C4-2B (cell line): ENCODE measurements at regions not wholly inside any gene's neighbourhood (a gene's known extent, or its start where the extent isn't known, plus 50 kb on each side); places are given as distances from the start of the nearest gene placed in this dataset.

Experiments used
- H3K27ac ChIP-seq: fragments of 450-650 bp; 2 replicates; pipeline ENCODE4 v1.5.1; 2017
- ZFX ChIP-seq: fragments of 450-650 bp; IDR thresholded peaks from 2 replicates; pipeline ENCODE4 v1.6.1; 2017
- TF ChIP-seq, protein P1 (sequence below): fragments of 450-650 bp; conservative IDR thresholded peaks from 2 replicates; pipeline ENCODE4 v1.5.1; 2017; ENCODE audit warnings: mild to moderate bottlenecking

DNA sequence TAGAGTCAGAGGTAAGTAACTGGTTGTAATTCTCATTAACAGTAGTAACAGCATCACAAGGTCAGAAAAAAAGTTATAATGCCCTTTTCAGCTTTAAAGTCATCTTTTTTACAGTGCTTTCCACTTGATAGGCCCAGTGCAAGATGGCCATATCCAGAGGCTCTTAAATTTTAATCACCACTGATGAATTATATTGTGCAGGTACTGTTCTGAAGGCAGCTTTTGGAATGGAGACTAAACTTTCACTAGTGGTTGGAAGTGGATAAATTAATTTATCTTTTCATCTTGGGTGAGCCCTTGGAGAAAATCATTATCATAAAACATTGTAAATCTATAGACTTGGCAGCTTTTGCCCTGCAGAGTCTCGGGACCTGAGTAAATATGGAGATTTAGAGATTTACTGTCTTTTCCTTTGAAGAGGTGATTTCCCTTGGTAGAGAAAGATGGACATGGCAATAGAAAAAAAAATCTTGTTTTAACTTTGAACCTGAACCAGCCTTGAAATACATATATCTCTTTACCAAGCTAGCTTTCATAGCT is 969.1 kb upstream of the NOVA1 start:
- H3K27ac ChIP-seq = no peak overlapping the region
- TF ChIP-seq, protein P1, sequence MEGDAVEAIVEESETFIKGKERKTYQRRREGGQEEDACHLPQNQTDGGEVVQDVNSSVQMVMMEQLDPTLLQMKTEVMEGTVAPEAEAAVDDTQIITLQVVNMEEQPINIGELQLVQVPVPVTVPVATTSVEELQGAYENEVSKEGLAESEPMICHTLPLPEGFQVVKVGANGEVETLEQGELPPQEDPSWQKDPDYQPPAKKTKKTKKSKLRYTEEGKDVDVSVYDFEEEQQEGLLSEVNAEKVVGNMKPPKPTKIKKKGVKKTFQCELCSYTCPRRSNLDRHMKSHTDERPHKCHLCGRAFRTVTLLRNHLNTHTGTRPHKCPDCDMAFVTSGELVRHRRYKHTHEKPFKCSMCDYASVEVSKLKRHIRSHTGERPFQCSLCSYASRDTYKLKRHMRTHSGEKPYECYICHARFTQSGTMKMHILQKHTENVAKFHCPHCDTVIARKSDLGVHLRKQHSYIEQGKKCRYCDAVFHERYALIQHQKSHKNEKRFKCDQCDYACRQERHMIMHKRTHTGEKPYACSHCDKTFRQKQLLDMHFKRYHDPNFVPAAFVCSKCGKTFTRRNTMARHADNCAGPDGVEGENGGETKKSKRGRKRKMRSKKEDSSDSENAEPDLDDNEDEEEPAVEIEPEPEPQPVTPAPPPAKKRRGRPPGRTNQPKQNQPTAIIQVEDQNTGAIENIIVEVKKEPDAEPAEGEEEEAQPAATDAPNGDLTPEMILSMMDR = no peak
- TF ChIP-seq ZFX = no peak

DNA sequence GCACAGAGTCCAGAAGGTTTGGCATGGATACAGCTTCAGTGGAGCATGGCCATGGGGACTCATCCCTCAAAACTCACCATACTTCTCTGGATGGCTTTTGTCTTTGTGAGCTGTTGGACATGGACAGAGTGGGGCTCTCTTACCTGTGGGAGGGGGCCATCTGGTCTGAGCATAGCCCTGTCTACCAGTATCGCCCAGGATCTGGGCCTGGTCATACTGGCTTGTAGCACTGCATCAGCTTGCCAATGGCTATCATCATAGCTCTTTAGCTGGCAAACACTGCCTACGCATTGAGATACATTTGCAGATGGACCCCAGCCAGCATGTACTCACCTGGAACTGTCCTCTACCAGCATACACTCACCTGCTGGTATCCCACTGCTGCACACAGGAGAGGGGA is 975.2 kb upstream of the NOVA1 start:
- TF ChIP-seq ZFX = no peak
- TF ChIP-seq, protein P1 = no peak
- no peak overlapping the region for H3K27ac ChIP-seq

DNA sequence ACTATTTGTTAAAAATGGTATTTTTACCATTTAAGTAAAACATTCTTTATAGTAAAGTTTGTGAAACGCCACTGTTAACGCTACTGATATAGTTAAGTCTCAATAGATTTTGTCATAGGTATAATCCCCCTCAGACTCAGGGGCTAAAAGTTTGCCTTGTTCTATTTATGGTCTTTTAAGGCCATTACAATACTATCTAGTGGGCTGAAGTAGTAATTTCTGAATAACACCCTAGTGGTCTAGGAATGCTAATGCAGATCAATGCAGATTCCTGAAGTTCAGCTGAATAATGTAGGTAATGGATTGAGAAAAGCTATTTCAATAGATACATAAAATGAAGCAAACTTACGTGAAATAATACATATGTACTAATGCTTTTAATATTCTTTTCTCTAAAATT is 989.3 kb upstream of the NOVA1 start:
- H3K27ac ChIP-seq = no peak overlapping the region
- TF ChIP-seq, protein P1 = peak; percentile 27
- TF ChIP-seq ZFX = no peak

DNA sequence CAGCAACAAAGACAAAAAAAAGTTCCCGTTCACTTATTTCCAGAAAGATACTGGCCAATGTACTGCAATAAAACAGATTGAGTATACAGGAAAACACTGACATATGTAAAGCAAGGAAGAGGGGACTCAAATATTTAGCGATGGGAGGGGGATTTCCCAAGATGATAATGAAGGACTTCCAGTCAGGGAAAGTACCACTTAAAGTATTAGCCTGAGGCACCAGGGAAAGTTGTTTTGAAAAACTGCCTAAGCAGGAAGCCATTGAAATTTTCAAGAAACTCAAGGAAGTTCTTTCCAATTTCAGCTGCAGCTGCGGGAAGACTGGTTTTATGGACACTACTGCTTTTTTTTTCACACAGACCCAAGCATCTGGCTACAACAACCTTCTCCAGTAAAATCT is 1007.4 kb upstream of the NOVA1 start:
- H3K27ac ChIP-seq = no peak overlapping the region
- TF ChIP-seq, protein P1 = no peak
- TF ChIP-seq ZFX = no peak

- H3K27ac ChIP-seq = no peak overlapping the region
- TF ChIP-seq, protein P1 = no peak
- TF ChIP-seq ZFX = no peak
Measured at GRCh38 chr14:27608377-27608776, 1010.5 kb upstream of the NOVA1 start.

GRCh38 chr14:27612121-27612520 is 1014.3 kb upstream of the NOVA1 start:
- TF ChIP-seq, protein P1 = no peak
- no peak for TF ChIP-seq ZFX
- no peak overlapping the region for H3K27ac ChIP-seq

GRCh38 chr14:27613102-27613501 is 1015.3 kb upstream of the NOVA1 start:
- TF ChIP-seq, protein P1 = no peak
- TF ChIP-seq ZFX = no peak
- H3K27ac ChIP-seq = no peak overlapping the region
